GM21529 (cell line): ENCODE measurements at regions not wholly inside any gene's neighbourhood (a gene's known extent, or its start where the extent isn't known, plus 50 kb on each side); places are given as distances from the start of the nearest gene placed in this dataset.
A peak's percentile ranks its signal among the peaks of the same experiment; 100 is the strongest.

Source experiments
- ATAC-seq: cut with Tn5 transposase; IDR thresholded peaks from one replicate; pipeline ENCODE4 v1.9.1; 2021; ENCODE audit not compliant: unreplicated experiment

- ATAC-seq = no peak
Observed at GRCh38 chr1:244974550-244974949, 110.2 kb upstream of the HNRNPU start.

GRCh38 chr1:244974106-244974505, 109.8 kb upstream of the HNRNPU start:
- ATAC-seq = no peak

GRCh38 chr1:244971552-244972216, 107.3 kb upstream of the HNRNPU start:
- ATAC-seq = no peak

- peak; percentile 67 for ATAC-seq
Observed at GRCh38 chr1:244970744-244971551, 106.6 kb upstream of the HNRNPU start.

GRCh38 chr1:244970236-244970743, 105.9 kb upstream of the HNRNPU start:
- peak; percentile 71 for ATAC-seq

- peak; percentile 28 for ATAC-seq
Observed at GRCh38 chr1:244969355-244970235, 105.3 kb upstream of the HNRNPU start.

- no peak for ATAC-seq
Observed at GRCh38 chr1:244968881-244969280, 104.5 kb upstream of the HNRNPU start.

- no peak for ATAC-seq
Observed at GRCh38 chr1:244968471-244968871, 104.1 kb upstream of the HNRNPU start.

- ATAC-seq = no peak
Observed at GRCh38 chr1:244967159-244967558, 102.8 kb upstream of the HNRNPU start.

GRCh38 chr1:244965185-244966030, 101.1 kb upstream of the HNRNPU start:
- ATAC-seq = no peak

- no peak for ATAC-seq
Observed at GRCh38 chr1:244964112-244964971, 100.0 kb upstream of the HNRNPU start.

- no peak for ATAC-seq
Observed at GRCh38 chr1:244963231-244963826, 99.0 kb upstream of the HNRNPU start.

- no peak for ATAC-seq
Observed at GRCh38 chr1:244962130-244962529, 97.8 kb upstream of the HNRNPU start.

- ATAC-seq = no peak
Observed at GRCh38 chr1:244960904-244961303, 96.6 kb upstream of the HNRNPU start.

- ATAC-seq = no peak
Observed at GRCh38 chr1:244958593-244958992, 94.2 kb upstream of the HNRNPU start.

GRCh38 chr1:244957525-244957924, 93.2 kb upstream of the HNRNPU start:
- ATAC-seq = no peak

GRCh38 chr1:244957122-244957521, 92.8 kb upstream of the HNRNPU start:
- ATAC-seq = no peak

- no peak for ATAC-seq
Observed at GRCh38 chr1:244955661-244956060, 91.3 kb upstream of the HNRNPU start.

GRCh38 chr1:244954359-244954758, 90.0 kb upstream of the HNRNPU start:
- ATAC-seq = no peak
